GM10248 (cell line): ENCODE measurements at regions not wholly inside any gene's neighbourhood (a gene's known extent, or its start where the extent isn't known, plus 50 kb on each side); places are given as distances from the start of the nearest gene placed in this dataset.

ENCODE experiments used
- CTCF ChIA-PET: fragments of 300-600 bp; sonication (Branson Sonifier 250); formaldehyde crosslinking; extraction: SDS; loops from one replicate; lab custom pipeline; 2021; ENCODE audit warnings: antibody characterized with exemption; lab: Yijun Ruan, JAX
- POLR2A ChIA-PET: fragments of 350-650 bp; sonication (Branson Sonifier 250); formaldehyde crosslinking; extraction: SDS; loops from one replicate; lab custom pipeline; 2020; ENCODE audit warnings: antibody characterized with exemption; lab: Yijun Ruan, JAX
- DNase-seq: peaks from one replicate; pipeline ENCODE4 v3.0.0; 2012; ENCODE audit errors: extremely low spot score
- TF ChIP-seq, protein P1 (sequence below): IDR thresholded peaks from 2 replicates; pipeline ENCODE4 v1.5.1; 2012; ENCODE audit warnings: mild to moderate bottlenecking, low read depth; ENCODE audit errors: extremely low read depth, missing control alignments, control extremely low read depth

DNA sequence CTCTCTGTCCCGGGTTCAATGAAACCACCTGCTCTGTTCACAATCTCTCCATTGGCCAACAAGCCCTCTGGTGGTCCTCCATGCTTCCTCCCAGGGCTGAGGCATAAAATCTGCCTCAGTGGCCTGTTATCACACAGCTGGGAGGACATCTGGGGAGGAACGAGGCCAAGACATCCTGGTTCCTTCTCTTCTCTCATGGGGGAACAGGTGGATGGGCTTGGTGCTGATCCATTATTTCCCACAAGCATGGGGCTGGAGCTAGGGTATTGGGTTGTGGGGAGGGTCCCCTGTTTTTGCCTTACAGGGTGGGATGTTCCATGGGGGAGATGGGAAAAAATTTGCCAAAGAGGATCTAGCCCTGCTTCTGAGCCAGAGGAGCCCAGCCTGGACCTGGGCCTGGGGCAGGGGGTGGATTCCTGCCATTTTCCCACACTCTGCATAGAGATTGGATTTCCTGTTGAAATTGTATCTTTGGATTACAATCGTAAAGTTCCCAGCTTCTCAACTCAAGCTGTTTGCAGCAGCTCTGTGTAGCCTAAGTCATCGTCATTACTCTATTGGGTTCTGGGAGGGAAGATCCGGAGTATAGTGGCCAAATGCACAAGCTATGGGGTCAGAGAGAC lies 124.7 kb downstream of the NAV1 start:
- CTCF ChIA-PET = interaction anchor here (1.8 to 2.2 kb wide), 2 partner anchors 10 to 44 kb away, joined by 5 to 6 read pairs; no protein-coding TSS in a partner anchor
- POLR2A ChIA-PET = no interaction called here
- no peak for DNase-seq
- TF ChIP-seq, protein P1, sequence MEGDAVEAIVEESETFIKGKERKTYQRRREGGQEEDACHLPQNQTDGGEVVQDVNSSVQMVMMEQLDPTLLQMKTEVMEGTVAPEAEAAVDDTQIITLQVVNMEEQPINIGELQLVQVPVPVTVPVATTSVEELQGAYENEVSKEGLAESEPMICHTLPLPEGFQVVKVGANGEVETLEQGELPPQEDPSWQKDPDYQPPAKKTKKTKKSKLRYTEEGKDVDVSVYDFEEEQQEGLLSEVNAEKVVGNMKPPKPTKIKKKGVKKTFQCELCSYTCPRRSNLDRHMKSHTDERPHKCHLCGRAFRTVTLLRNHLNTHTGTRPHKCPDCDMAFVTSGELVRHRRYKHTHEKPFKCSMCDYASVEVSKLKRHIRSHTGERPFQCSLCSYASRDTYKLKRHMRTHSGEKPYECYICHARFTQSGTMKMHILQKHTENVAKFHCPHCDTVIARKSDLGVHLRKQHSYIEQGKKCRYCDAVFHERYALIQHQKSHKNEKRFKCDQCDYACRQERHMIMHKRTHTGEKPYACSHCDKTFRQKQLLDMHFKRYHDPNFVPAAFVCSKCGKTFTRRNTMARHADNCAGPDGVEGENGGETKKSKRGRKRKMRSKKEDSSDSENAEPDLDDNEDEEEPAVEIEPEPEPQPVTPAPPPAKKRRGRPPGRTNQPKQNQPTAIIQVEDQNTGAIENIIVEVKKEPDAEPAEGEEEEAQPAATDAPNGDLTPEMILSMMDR = no peak

DNA sequence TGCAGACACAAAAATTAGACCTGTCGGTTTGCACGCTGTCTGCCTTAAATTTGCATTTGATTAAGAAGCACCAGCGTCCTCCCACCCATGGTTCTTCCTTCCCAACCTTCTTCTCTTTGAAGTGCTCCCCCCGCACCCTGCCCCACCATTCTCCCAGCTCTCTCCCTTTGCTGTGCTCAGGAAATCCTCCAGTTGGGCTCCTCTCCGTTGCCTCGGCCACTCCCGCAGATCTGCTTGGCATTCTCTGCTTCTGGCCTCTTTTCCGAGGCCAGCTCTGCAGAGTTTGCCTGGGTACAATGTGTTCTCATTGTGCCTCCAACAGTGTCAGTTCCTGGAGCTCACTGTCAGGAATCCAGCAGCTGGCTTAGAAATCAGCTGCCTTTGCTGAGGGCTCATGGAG lies 126.1 kb downstream of the NAV1 start:
- ChIA-PET CTCF (interaction anchor here (1.5 to 2.2 kb wide), 3 partner anchors 11 to 45 kb away, joined by 3 to 6 read pairs (median 5); no protein-coding TSS in a partner anchor), POLR2A (no interaction called here)
- TF ChIP-seq, protein P1 = no peak
- DNase-seq = no peak

DNA sequence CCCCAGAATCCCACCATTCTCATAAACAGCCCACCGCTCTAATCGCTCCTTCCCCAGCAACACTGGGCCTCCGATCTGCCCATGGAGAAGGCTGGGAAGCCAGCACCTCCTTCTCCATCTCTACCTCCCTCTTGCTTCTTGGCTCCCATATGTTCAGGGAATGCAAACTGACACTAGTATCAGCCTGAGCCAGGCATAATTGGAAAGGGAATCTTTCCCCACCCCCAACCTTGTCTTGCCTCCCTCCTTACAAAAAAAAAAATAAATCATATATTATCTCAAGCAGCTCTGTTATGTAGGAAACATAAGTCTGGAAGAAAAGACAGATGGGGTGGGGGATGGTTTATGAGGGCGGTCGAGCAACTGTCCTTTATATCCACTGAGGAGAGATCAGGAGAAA lies 127.2 kb downstream of the NAV1 start:
- TF ChIP-seq, protein P1 = no peak
- no peak for DNase-seq
- CTCF ChIA-PET = interaction anchor here (1.5 kb wide), 1 partner anchor 31 kb away, joined by 3 read pairs; no protein-coding TSS in a partner anchor
- POLR2A ChIA-PET = no interaction called here

DNA sequence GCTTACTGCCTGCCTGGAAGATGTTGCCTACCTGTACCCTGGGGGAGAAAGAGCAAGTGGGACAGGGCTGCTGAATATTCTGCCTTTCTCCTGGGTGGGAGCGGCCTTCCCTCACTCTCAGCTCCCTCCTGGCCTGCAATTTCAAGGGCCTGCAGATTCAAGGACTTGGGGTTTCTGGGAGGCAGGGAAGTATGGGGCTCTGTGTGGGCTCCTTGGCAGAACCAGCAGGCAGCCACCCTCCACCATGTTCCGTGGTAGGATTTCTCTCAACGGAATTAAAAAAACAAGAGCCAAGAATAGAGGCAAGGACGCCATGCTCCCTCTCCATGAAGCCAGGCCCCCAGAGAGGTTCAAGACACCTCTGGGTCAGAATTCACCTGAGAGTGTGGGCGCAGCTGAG lies 127.7 kb downstream of the NAV1 start:
- POLR2A ChIA-PET = no interaction called here
- CTCF ChIA-PET = interaction anchor here (0.8 kb wide), 1 partner anchor 14 kb away, joined by 3 read pairs; no protein-coding TSS in a partner anchor
- no peak for DNase-seq
- TF ChIP-seq, protein P1 = no peak

DNA sequence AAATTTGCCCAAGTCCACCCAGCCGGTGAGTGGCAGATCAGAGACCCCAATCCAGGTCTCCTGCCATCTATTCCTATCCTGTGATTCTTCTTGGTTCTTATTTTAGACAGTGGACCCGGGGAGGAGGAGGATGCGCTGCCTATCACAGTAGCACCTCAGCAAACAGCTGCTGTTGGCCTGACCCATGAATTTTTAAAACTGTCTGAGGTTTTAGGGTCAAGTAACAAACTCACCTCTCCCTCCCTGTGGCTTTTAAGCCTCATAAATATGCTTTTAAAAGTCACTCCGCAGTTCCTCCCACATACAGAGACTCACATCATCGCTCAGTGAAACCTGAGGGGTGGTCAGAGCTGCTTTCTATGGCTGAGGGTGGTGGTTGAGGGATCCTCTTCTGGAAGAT lies 128.6 kb downstream of the NAV1 start:
- POLR2A ChIA-PET = no interaction called here
- CTCF ChIA-PET = no interaction called here
- DNase-seq = no peak
- TF ChIP-seq, protein P1 = no peak

DNA sequence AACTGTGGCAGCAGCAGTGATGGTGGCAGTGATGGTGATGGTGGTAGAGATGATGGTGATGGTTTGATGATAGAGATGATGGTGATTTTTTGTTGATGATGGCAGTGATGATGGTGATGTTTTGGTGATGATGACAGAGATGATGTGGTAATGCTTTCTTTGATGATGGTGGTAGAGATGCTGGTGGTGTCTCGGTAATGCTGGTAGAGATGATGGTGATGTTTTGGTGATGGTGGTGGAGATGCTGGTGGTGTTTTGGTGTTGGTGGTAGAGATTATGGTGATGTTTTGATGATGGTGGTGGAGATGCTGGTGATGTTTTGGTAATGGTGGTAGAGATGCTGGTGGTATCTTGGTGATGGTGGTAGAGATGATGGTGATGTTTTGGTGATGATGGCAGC lies 131.6 kb downstream of the NAV1 start:
- no peak for DNase-seq
- TF ChIP-seq, protein P1 = no peak
- POLR2A ChIA-PET = no interaction called here
- CTCF ChIA-PET = interaction anchor here (1.0 to 1.2 kb wide), 3 partner anchors 9 to 34 kb away, joined by 3 read pairs; no protein-coding TSS in a partner anchor

DNA sequence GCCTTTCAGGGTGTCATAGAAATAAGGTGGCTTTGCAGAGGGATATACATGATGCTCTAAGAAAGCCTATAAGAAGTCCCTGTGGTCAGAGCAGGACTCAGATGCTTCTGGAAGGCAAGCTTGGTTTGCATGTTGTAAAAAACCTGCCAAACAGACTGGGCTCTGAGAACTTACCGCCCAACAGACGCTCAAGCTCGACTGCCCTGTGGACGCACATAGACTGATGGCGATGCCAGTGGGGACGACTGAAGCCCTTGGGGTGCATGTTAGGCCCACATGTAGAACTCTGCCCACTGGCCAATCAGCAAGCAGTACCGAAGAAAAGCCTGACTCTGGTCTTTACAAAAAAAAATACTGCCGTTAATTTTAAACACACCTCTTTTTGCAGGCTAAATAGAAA lies 133.8 kb downstream of the NAV1 start:
- DNase-seq = no peak
- ChIA-PET POLR2A (no interaction called here), CTCF (interaction anchor here (1.3 to 2.0 kb wide), 3 partner anchors 23 to 160 kb away, joined by 3 to 6 read pairs (median 4); no protein-coding TSS in a partner anchor)
- TF ChIP-seq, protein P1 = no peak
